A673 (cell line): ENCODE measurements at regions not wholly inside any gene's neighbourhood (a gene's known extent, or its start where the extent isn't known, plus 50 kb on each side); places are given as distances from the start of the nearest gene placed in this dataset.

ENCODE experiments used
- BruUV-seq: library from RNA; stranded (reverse); fragments of 400-500 nt; replicated peaks from 2 replicates; lab custom pipeline; 2021; lab: Mats Ljungman, UMichigan
- CTCF ChIA-PET: fragments of 300-600 bp; sonication (Branson Sonifier 250); formaldehyde crosslinking; loops from one replicate; lab custom pipeline; 2022; ENCODE audit warnings: antibody characterized with exemption; lab: Charles Lee
- POLR2A ChIA-PET: fragments of 300-600 bp; sonication (Branson Sonifier 250); formaldehyde crosslinking; loops from one replicate; lab custom pipeline; 2022; ENCODE audit warnings: antibody characterized with exemption; ENCODE audit not compliant: low non-redundant PET; lab: Charles Lee
- DNase-seq: peaks from one replicate; pipeline ENCODE4 v3.0.0-alpha.2; 2015; ENCODE audit warnings: low spot score
- H3K27ac ChIP-seq: fragments of 200-600 bp; sonication (generic); 2 replicates; pipeline ENCODE4 v1.5.1; 2016; ENCODE audit warnings: mixed run types, low read depth, mild to moderate bottlenecking, mixed read lengths, antibody characterized with exemption, low read length; ENCODE audit not compliant: poor library complexity, severe bottlenecking
- H3K27me3 ChIP-seq: fragments of 200-600 bp; sonication (generic); replicated peaks from 2 replicates; pipeline ENCODE4 v1.6.1; 2017; ENCODE audit warnings: mixed run types, low read depth, mild to moderate bottlenecking, mixed read lengths, antibody characterized with exemption, low read length; ENCODE audit not compliant: insufficient read depth, poor library complexity
- H3K36me3 ChIP-seq: fragments of 200-600 bp; sonication (generic); 2 replicates; pipeline ENCODE4 v1.6.1; 2016; ENCODE audit warnings: mixed run types, mild to moderate bottlenecking, mixed read lengths, antibody characterized with exemption, low read length; ENCODE audit not compliant: insufficient read depth, poor library complexity, severe bottlenecking
- H3K4me1 ChIP-seq: fragments of 200-600 bp; sonication (generic); 2 replicates; pipeline ENCODE4 v1.6.1; 2017; ENCODE audit warnings: mixed run types, mild to moderate bottlenecking, mixed read lengths, antibody characterized with exemption, low read length; ENCODE audit not compliant: insufficient read depth, poor library complexity, severe bottlenecking
- H3K4me3 ChIP-seq: fragments of 200-600 bp; sonication (generic); 2 replicates; pipeline ENCODE4 v1.5.1; 2016; ENCODE audit warnings: low read depth, mixed run types, mild to moderate bottlenecking, mixed read lengths, low read length; ENCODE audit not compliant: poor library complexity, severe bottlenecking
- H3K9me3 ChIP-seq: fragments of 200-600 bp; sonication (generic); 2 replicates; pipeline ENCODE4 v1.6.1; 2016; ENCODE audit warnings: mixed run types, low read depth, mild to moderate bottlenecking, mixed read lengths, antibody characterized with exemption, low read length; ENCODE audit not compliant: poor library complexity, severe bottlenecking
- EZH2 ChIP-seq: fragments of 200-600 bp; sonication (generic); IDR thresholded peaks from 2 replicates; pipeline ENCODE4 v1.6.1; 2017; ENCODE audit warnings: borderline replicate concordance, low read depth, mild to moderate bottlenecking, mixed read lengths, antibody characterized with exemption, low read length; ENCODE audit not compliant: poor library complexity, severe bottlenecking
- intact Hi-C: fragments of 100-400 bp; cut with micrococcal nuclease; formaldehyde crosslinking; loops from one replicate; pipeline ENCODE4 v1.10.0; 2022; ENCODE audit not compliant: unreplicated experiment
- TF ChIP-seq, protein P1 (sequence below): fragments of 300-800, 200-600 bp; sonication (generic); conservative IDR thresholded peaks from 2 replicates; pipeline ENCODE4 v1.5.1; 2017; ENCODE audit warnings: low read depth, mild to moderate bottlenecking, antibody characterized with exemption, low read length, moderate library complexity, mixed read lengths

DNA sequence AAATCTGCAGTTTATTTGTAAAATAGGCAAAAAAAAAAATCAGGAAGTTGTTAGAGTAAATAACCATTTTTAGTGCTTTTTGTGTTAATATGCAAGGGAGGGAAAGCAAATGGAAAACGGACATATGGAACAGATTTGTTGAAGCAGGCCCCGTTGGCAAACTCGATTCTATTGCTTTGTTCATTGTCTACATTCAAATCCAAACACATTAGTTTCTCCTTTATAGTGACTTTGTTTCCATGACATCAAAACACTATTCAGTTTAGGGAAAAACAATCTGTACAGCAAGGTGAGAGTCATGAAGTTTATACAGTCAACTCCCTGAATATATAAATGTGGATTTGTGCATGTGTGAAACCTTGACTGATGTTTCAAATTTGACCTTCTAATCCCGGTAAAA is 142.2 kb downstream of the FAM47A start:
- no peaks in the 10 kb centered on the region for H3K27me3 ChIP-seq
- POLR2A ChIA-PET = no interaction called here
- BruUV-seq = no TSS peak
- intact Hi-C loops = no loop called here
- CTCF ChIA-PET = no interaction called here
- no peak overlapping the region for H3K4me3 ChIP-seq
- DNase-seq = no peak
- peaks cover 3% of the 10 kb centered on the region for H3K9me3 ChIP-seq
- H3K36me3 ChIP-seq = no peaks in the 10 kb centered on the region
- no peaks in the 10 kb centered on the region for H3K4me1 ChIP-seq
- TF ChIP-seq, protein P1, sequence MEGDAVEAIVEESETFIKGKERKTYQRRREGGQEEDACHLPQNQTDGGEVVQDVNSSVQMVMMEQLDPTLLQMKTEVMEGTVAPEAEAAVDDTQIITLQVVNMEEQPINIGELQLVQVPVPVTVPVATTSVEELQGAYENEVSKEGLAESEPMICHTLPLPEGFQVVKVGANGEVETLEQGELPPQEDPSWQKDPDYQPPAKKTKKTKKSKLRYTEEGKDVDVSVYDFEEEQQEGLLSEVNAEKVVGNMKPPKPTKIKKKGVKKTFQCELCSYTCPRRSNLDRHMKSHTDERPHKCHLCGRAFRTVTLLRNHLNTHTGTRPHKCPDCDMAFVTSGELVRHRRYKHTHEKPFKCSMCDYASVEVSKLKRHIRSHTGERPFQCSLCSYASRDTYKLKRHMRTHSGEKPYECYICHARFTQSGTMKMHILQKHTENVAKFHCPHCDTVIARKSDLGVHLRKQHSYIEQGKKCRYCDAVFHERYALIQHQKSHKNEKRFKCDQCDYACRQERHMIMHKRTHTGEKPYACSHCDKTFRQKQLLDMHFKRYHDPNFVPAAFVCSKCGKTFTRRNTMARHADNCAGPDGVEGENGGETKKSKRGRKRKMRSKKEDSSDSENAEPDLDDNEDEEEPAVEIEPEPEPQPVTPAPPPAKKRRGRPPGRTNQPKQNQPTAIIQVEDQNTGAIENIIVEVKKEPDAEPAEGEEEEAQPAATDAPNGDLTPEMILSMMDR = no peak
- TF ChIP-seq EZH2 = no peak
- H3K27ac ChIP-seq = no peak overlapping the region

DNA sequence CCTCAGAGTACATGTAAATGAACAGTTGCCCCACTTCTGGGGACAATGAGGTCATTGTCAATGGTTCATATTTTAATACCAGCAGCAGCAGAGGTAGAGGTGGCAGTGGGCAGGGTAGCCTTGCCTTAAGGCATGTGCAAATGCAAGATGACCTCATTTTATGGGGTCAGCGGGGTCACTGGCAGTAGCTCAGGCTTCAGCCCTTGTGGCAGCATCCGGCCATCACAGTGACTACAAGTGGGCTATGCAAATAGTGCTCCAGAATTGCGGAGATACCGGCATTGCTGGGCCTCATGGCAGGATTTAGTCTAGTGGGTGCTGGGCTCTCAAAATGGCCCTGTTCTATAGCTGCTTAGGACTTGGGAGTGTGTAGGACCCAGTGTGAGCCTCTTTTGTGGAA is 144.7 kb downstream of the FAM47A start:
- intact Hi-C loops = no loop called here
- TF ChIP-seq, protein P1 = no peak
- TF ChIP-seq EZH2 = no peak
- Histone ChIP-seq H3K27ac (no peak overlapping the region), H3K9me3 (peaks cover 3% of the 10 kb centered on the region), H3K36me3 (no peaks in the 10 kb centered on the region), H3K4me1 (no peaks in the 10 kb centered on the region), H3K27me3 (no peaks in the 10 kb centered on the region), H3K4me3 (no peak overlapping the region)
- POLR2A ChIA-PET = no interaction called here
- DNase-seq = no peak
- BruUV-seq = no TSS peak
- CTCF ChIA-PET = no interaction called here

DNA sequence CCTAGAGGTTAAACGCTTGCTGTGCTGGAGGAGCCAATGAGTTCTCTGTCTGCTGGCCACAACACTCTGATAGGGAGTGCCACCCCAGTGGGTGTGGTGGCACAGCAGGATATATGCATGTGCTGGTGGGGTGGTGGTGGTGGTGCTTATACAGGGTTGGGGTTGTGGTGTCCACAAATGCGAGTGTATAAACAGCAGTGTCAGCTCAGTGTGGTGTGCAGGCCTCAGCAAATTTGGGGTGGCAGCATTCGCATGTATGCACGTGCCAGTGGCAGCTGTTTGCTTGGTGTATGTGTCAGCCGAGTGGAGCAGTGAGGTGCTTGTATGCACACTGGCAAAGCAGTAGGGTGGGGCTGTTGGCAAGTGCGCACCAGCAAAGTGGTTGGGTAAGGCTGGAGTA is 157.4 kb downstream of the FAM47A start:
- ChIA-PET CTCF (no interaction called here), POLR2A (no interaction called here)
- no peaks in the 10 kb centered on the region for H3K9me3 ChIP-seq
- intact Hi-C loops = no loop called here
- H3K27me3 ChIP-seq = no peaks in the 10 kb centered on the region
- H3K4me1 ChIP-seq = no peaks in the 10 kb centered on the region
- no peak overlapping the region for H3K4me3 ChIP-seq
- H3K27ac ChIP-seq = no peak overlapping the region
- H3K36me3 ChIP-seq = no peaks in the 10 kb centered on the region
- BruUV-seq = no TSS peak
- no peak for TF ChIP-seq EZH2
- TF ChIP-seq, protein P1 = no peak
- no peak for DNase-seq
